GM21737 (cell line): ENCODE measurements at regions not wholly inside any gene's neighbourhood (a gene's known extent, or its start where the extent isn't known, plus 50 kb on each side); places are given as distances from the start of the nearest gene placed in this dataset.
A peak's percentile ranks its signal among the peaks of the same experiment; 100 is the strongest.
"Not testable (repeated sequence)": the region's sequence is repeated elsewhere in the genome, so short reads cannot be mapped to it uniquely, and the experiment has no call there.

Source experiments
- ATAC-seq: cut with Tn5 transposase; IDR thresholded peaks from one replicate; pipeline ENCODE4 v1.9.1; 2021; ENCODE audit warnings: mild to moderate bottlenecking, moderate library complexity; ENCODE audit not compliant: unreplicated experiment

GRCh38 chr7:12456506-12456905, 52.8 kb upstream of the VWDE start:
- no peak for ATAC-seq

- ATAC-seq, result peak; percentile 96
Measured at GRCh38 chr7:12458520-12459131, 55.0 kb upstream of the VWDE start.

- ATAC-seq, result no peak
Measured at GRCh38 chr7:12467837-12468236, 64.2 kb upstream of the VWDE start.

- ATAC-seq, result no peak
Measured at GRCh38 chr7:12469568-12469967, 65.9 kb upstream of the VWDE start.

DNA sequence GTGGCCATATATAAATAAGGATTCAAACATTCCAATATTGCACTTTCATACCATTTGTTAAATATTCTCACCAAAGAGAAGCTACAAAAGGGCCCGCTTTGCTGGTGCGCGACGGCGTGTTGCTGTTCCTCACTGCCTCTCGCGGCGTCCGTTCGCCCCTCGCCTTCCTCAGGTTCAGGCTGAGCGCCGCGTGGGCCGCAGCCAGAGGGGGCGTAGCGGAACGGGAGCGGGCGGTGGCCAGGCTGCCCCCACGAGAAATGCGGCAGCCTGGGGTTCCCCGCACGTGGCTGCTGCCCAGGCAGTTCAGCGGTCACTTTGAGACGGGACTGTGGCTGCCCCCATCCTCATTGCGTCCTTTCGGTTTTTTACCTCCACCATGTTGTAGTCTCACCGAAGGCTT, 67.3 kb upstream of the VWDE start:
- no peak for ATAC-seq

DNA sequence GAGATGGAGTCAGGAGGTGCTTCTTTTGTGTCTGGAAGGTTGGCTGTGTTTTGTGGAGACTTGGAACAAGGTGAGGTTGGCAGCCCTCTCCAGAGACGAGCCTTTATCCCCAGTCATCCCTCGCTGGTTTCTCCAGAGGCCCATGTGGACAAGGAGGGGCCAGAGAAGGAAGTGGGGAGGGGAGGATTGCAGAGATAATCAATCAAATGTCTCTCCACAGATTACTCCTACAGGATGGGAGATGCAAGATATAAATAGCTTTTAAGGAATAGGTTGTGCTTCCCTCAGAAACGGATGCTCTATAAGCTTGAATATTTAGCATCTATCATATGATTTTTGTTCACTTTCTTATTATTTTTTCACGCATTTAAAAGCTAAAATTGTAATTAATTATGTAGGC, 70.4 kb upstream of the VWDE start:
- ATAC-seq, result no peak

DNA sequence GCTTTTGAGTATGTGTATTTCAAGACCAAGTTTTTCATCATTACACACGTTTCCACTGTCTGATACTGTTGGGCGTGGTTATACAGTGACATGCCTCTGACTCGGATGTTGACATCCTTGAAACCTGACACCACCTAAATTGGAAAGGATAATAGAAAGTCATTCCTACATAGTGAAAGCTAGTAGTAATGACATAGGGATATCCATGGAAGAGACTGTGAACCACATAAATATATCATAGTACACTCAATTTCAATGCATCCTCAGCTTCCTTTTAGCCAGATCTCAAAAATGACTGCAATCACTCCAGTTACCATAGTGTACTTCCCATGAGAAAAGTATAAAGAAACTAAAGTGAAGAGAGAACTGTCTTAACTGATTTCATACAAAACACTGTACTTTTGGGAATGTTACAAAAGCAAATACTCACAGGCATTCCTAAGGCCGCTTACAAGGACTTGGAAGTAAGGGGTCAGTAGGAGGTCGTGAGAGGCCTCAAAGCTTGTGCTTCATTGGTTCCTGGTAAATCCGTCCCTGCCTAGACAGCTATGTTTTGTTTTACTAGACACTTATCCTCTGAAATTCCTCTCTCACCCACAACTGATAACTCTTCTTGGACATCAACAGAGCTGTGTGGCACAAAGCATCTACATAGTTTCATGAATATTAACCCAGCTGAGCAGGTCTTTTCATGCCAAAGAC, 71.8 kb upstream of the VWDE start:
- ATAC-seq, result no peak

GRCh38 chr7:12477620-12478019, 74.0 kb upstream of the VWDE start:
- ATAC-seq, result no peak

GRCh38 chr7:12481722-12482121, 78.1 kb upstream of the VWDE start:
- ATAC-seq, result peak; percentile 96

- ATAC-seq, result no peak
Measured at GRCh38 chr7:12485845-12486244, 82.2 kb upstream of the VWDE start.

DNA sequence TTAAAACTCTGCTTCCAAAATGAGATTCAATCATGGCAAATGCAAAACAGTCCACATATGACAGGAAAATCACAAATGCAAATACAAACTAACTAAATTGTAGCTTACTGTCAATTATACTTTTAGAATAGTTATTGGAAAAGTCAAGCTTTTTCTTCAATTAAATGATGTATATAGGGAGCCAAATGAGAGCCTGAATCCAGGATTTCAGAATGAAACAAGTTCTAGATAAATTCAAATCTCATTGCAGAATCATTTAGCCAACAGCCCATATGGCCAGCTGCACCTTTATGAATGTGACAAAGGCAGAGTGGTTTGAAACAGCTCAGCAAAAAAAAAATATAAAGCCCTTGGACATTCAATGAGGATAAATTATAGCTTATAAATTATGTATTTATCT, 82.2 kb upstream of the SCIN start:
- no peak for ATAC-seq

DNA sequence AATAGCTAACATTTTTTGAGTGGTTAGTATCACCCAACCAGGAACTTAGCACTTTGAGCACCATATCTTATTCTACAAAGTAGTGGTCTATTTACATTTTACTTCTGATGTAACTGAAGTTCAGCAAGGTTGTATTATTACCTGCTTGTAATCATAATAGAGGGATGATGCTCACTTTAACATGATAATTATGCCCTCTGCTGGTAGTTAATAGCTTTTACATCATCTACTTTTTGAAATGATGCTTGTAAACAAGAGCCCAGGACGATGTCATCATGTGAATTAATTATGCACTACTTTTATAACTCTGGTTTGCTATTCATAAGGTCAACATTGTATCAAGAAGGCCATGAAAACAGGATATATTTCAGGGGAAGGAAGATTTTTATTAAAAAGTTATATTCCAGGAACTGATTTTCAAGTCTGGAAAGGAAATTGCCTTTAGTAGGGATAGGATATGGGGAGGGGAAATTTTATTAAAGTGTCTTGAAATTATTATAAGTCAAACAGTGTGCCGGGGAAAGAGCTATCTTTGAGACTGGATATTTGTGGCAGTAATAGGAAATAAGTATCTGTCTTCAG, 80.3 kb upstream of the SCIN start:
- peak; percentile 63 for ATAC-seq

GRCh38 chr7:12490940-12491339, 79.6 kb upstream of the SCIN start:
- ATAC-seq, result no peak

DNA sequence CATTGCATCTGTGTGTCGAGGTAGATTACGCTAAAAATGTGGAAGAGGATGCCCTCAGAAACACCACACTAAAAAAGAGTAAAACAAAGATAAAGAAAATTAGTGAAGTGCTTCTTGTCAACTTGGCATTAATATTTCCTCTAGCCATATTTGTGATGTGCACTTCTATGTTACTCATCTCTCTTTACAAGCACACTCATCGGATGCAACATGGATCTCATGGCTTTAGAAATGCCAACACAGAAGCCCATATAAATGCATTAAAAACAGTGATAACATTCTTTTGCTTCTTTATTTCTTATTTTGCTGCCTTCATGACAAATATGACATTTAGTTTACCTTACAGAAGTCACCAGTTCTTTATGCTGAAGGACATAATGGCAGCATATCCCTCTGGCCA, 79.0 kb upstream of the SCIN start:
- no peak for ATAC-seq

DNA sequence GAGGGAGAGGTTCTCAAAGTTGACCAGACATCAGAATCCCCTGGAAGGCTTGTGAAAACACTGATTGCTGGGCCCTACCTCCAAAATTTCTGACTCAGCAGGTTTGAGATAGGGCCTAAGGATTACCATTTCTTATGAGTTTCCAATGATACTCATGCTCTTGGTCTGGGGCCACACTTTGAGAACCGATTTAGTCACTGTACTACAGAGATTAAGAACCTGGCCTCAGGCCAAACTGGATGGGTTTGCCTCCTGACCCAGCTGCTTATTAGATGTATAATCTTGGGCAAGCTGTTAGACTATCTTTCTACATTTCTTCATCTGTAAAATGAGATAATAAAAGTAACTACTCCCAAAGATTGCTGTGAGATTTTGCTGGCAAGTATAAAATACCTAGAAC, 77.1 kb upstream of the SCIN start:
- no peak for ATAC-seq

DNA sequence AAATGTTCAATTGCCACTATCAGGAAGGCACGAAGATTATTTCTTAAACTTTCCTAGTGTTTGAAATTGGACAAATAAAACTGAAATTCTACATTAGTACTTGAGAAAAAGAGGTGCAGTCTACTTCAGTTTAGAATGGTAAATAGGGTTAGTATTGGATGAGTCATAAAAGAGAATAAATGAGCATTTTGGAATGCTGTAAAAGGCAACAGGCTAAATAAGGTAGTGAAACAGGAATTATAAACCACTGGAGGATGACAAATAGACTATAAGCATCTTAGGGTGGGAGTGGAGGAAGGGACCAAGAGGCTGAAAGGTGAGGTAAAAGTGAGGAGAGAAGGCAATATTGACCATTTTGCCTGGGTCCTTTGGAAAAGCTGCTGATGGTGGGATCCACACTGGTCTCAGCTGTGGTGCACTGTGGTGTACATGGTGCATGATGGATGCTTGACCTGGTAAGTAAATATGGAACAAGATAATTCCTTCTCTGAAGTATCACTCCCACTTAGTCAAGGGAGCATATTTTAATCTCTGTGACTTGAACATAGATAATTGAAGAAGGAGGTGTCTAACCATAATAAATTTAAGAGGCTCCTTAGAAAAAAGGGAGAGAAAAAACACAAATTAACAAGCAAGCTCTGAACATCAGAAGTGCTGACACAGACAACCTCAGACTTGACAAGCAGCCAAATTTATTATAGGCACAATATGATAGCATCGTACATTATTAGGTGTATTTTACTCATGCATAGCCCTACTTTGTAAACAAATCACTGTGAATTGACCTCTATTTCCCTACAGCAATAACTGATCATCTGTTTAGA, 76.4 kb upstream of the SCIN start:
- no peak for ATAC-seq

- no peak for ATAC-seq
Measured at GRCh38 chr7:12494687-12495024, 75.9 kb upstream of the SCIN start.

GRCh38 chr7:12496901-12497674, 73.4 kb upstream of the SCIN start:
- not testable (repeated sequence) for ATAC-seq

- peak; percentile 55 for ATAC-seq
Measured at GRCh38 chr7:12504149-12504548, 66.4 kb upstream of the SCIN start.

DNA sequence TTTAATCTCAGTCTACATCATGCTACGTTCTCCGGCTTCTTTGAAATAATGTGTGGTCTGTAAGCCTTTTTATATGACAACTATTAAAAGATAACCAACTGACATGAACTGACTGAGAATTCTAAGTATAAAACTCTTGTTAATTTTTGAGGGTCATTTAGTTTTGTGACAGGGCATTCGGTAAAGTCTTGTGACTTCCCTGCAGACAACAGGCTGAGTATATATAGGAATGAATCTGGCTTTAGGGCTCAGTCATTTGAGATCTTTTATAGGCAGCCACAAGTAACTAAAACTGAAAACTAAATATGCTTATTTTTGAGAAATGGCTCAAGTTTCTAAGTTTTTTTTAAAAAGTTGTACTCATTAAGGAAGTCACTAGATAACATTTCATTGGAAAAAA, 62.5 kb upstream of the SCIN start:
- no peak for ATAC-seq

DNA sequence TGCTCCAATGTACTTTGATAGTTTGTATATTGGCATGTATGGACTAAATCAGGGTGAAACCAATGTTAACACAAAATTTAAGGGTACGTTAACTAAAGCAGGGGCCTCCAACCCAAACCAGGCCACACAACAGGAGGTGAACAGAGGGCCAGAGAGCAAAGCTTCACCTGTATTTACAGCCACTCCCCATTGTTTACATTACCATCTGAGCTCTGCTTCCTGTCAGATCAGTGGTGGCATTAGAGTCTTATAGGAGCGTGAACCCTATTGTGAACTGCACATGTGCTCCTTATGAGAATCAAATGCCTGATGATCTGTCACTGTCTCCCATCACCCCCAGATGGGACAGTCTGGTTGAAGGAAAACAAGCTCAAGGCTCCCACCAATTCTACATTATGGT, 62.0 kb upstream of the SCIN start:
- no peak for ATAC-seq
